Endodermal cell (in vitro differentiated cells): ENCODE measurements at regions not wholly inside any gene's neighbourhood (a gene's known extent, or its start where the extent isn't known, plus 50 kb on each side); places are given as distances from the start of the nearest gene placed in this dataset.
"Not testable (repeated sequence)": the region's sequence is repeated elsewhere in the genome, so short reads cannot be mapped to it uniquely, and the experiment has no call there.

Source experiments
- DNase-seq: peaks from one replicate; pipeline ENCODE4 v3.0.0-alpha.2; 2017
- H3K27ac ChIP-seq: 2 replicates; pipeline ENCODE4 v1.5.1; 2013; ENCODE audit warnings: mild to moderate bottlenecking, low read depth, low read length, moderate library complexity
- H3K27me3 ChIP-seq: 2 replicates; pipeline ENCODE4 v1.6.1; 2013; ENCODE audit warnings: mild to moderate bottlenecking, low read length, moderate library complexity; ENCODE audit not compliant: insufficient read depth, control insufficient read depth, poor library complexity, severe bottlenecking
- H3K36me3 ChIP-seq: 2 replicates; pipeline ENCODE4 v1.7.0; 2013; ENCODE audit warnings: mild to moderate bottlenecking, low read length, moderate library complexity; ENCODE audit not compliant: control insufficient read depth, insufficient read depth
- H3K4me1 ChIP-seq: one replicate; pipeline ENCODE4 v1.7.0; 2013; ENCODE audit warnings: low read length; ENCODE audit not compliant: control insufficient read depth, insufficient read depth
- H3K4me3 ChIP-seq: 2 replicates; pipeline ENCODE4 v1.5.1; 2013; ENCODE audit warnings: mild to moderate bottlenecking, low read length, moderate library complexity
- H3K9ac ChIP-seq: 2 replicates; pipeline ENCODE4 v1.6.1; 2013; ENCODE audit warnings: mild to moderate bottlenecking, low read length, moderate library complexity; ENCODE audit not compliant: poor library complexity, severe bottlenecking; ENCODE audit errors: extremely low read depth
- H3K9me3 ChIP-seq: 2 replicates; pipeline ENCODE4 v1.6.1; 2013; ENCODE audit warnings: mild to moderate bottlenecking, low read length, moderate library complexity; ENCODE audit not compliant: control insufficient read depth
- H3K27ac Mint-ChIP-seq: 2 replicates; pipeline ENCODE4 v1.8.0; 2020; ENCODE audit warnings: mixed read lengths
- H3K27me3 Mint-ChIP-seq: 2 replicates; pipeline ENCODE4 v1.8.0; 2021; ENCODE audit warnings: mild to moderate bottlenecking, mixed read lengths; ENCODE audit not compliant: insufficient read depth
- H3K36me3 Mint-ChIP-seq: 2 replicates; pipeline ENCODE4 v1.8.0; 2020; ENCODE audit warnings: low read depth, mixed read lengths
- H3K4me1 Mint-ChIP-seq: 2 replicates; pipeline ENCODE4 v1.8.0; 2020; ENCODE audit warnings: mixed read lengths
- H3K4me3 Mint-ChIP-seq: 2 replicates; pipeline ENCODE4 v1.8.0; 2020; ENCODE audit warnings: mild to moderate bottlenecking, moderate library complexity, mixed read lengths
- H3K9me3 Mint-ChIP-seq: 2 replicates; pipeline ENCODE4 v1.8.0; 2020; ENCODE audit warnings: mild to moderate bottlenecking, mixed read lengths
- WGBS, 2 experiments: methylation state at CpG; one replicate each; pipeline versions ENCODE4 v1.1.5 to v1.1.7; 2013; ENCODE audit warnings: missing lambda C conversion rate in 2 of 2, mixed read lengths in 1 of 2; ENCODE audit not compliant: insufficient coverage in 1 of 2, insufficient read length in 1 of 2; 5-methylcytosine and 5-hydroxymethylcytosine counted together
- TF ChIP-seq, protein P1 (sequence below): fragments of 200-600 bp; sonication (generic); conservative IDR thresholded peaks from 2 replicates; pipeline ENCODE4 v1.5.0; 2021; ENCODE audit warnings: antibody characterized with exemption, mild to moderate bottlenecking

GRCh38 chr14:30395065-30395464 is 163.9 kb upstream of the G2E3 start:
- no peaks in the 10 kb centered on the region for H3K9me3 ChIP-seq
- no peak overlapping the region for H3K27ac ChIP-seq
- Mint-ChIP-seq H3K4me3 (no peak overlapping the region), H3K27me3 (no peaks in the 10 kb centered on the region), H3K4me1 (peaks cover 7% of the 10 kb centered on the region), H3K9me3 (no peaks in the 10 kb centered on the region), H3K27ac (no peak overlapping the region), H3K36me3 (no peaks in the 10 kb centered on the region)
- WGBS, 2 experiments: no CpG with 5 or more reads among the region's 1 CpG
- H3K4me3 ChIP-seq: no peak overlapping the region
- DNase-seq: no peak
- peaks cover 3% of the 10 kb centered on the region for H3K4me1 ChIP-seq
- no peaks in the 10 kb centered on the region for H3K36me3 ChIP-seq
- no peak overlapping the region for H3K9ac ChIP-seq
- TF ChIP-seq, protein P1, sequence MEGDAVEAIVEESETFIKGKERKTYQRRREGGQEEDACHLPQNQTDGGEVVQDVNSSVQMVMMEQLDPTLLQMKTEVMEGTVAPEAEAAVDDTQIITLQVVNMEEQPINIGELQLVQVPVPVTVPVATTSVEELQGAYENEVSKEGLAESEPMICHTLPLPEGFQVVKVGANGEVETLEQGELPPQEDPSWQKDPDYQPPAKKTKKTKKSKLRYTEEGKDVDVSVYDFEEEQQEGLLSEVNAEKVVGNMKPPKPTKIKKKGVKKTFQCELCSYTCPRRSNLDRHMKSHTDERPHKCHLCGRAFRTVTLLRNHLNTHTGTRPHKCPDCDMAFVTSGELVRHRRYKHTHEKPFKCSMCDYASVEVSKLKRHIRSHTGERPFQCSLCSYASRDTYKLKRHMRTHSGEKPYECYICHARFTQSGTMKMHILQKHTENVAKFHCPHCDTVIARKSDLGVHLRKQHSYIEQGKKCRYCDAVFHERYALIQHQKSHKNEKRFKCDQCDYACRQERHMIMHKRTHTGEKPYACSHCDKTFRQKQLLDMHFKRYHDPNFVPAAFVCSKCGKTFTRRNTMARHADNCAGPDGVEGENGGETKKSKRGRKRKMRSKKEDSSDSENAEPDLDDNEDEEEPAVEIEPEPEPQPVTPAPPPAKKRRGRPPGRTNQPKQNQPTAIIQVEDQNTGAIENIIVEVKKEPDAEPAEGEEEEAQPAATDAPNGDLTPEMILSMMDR: no peak
- no peaks in the 10 kb centered on the region for H3K27me3 ChIP-seq

GRCh38 chr14:30402846-30403245 is 156.1 kb upstream of the G2E3 start:
- no peak overlapping the region for H3K9ac ChIP-seq
- no peak for DNase-seq
- no peaks in the 10 kb centered on the region for H3K9me3 ChIP-seq
- no peak overlapping the region for H3K4me3 ChIP-seq
- TF ChIP-seq, protein P1: no peak
- H3K4me1 Mint-ChIP-seq: no peaks in the 10 kb centered on the region
- no peaks in the 10 kb centered on the region for H3K36me3 ChIP-seq
- H3K4me3 Mint-ChIP-seq: no peak overlapping the region
- H3K9me3 Mint-ChIP-seq: peaks cover 17% of the 10 kb centered on the region
- no peaks in the 10 kb centered on the region for H3K27me3 ChIP-seq
- no peaks in the 10 kb centered on the region for H3K36me3 Mint-ChIP-seq
- no peak overlapping the region for H3K27ac ChIP-seq
- peaks cover 2% of the 10 kb centered on the region for H3K27me3 Mint-ChIP-seq
- no peak overlapping the region for H3K27ac Mint-ChIP-seq
- H3K4me1 ChIP-seq: no peaks in the 10 kb centered on the region

GRCh38 chr14:30403791-30404190 is 155.2 kb upstream of the G2E3 start:
- WGBS, 2 experiments: 81 to 100% methylated on average over 2 to 4 of the region's 4 CpGs
- H3K4me3 Mint-ChIP-seq: no peak overlapping the region
- no peaks in the 10 kb centered on the region for H3K36me3 ChIP-seq
- no peaks in the 10 kb centered on the region for H3K27me3 ChIP-seq
- no peak overlapping the region for H3K27ac Mint-ChIP-seq
- H3K4me1 ChIP-seq: no peaks in the 10 kb centered on the region
- peaks cover 2% of the 10 kb centered on the region for H3K27me3 Mint-ChIP-seq
- no peak overlapping the region for H3K9ac ChIP-seq
- peaks cover 21% of the 10 kb centered on the region for H3K9me3 Mint-ChIP-seq
- H3K9me3 ChIP-seq: no peaks in the 10 kb centered on the region
- H3K4me1 Mint-ChIP-seq: no peaks in the 10 kb centered on the region
- H3K4me3 ChIP-seq: no peak overlapping the region
- TF ChIP-seq, protein P1: no peak
- no peak overlapping the region for H3K27ac ChIP-seq
- peaks cover 5% of the 10 kb centered on the region for H3K36me3 Mint-ChIP-seq
- no peak for DNase-seq

GRCh38 chr14:30409508-30410015 is 149.4 kb upstream of the G2E3 start:
- not testable (repeated sequence) for H3K27ac Mint-ChIP-seq

More at GRCh38 chr14:30409508-30410015, 149.4 kb upstream of the G2E3 start:
- not testable (repeated sequence) for H3K27ac ChIP-seq, H3K4me3 ChIP-seq, H3K36me3 ChIP-seq, H3K9me3 ChIP-seq, H3K4me3 Mint-ChIP-seq, H3K27me3 ChIP-seq, H3K9ac ChIP-seq, H3K4me1 Mint-ChIP-seq, H3K4me1 ChIP-seq, DNase-seq, H3K27me3 Mint-ChIP-seq
- H3K36me3 Mint-ChIP-seq: peaks cover 24% of the 10 kb centered on the region
- peaks cover 55% of the 10 kb centered on the region for H3K9me3 Mint-ChIP-seq
- 87 to 100% methylated on average over 2 of the region's 2 CpGs for WGBS, 2 experiments
